ENCODE measurements at regions not wholly inside any gene's neighbourhood (a gene's known extent, or its start where the extent isn't known, plus 50 kb on each side); places are given as distances from the start of the nearest gene placed in this dataset.
A peak's percentile ranks its signal among the peaks of the same experiment; 100 is the strongest.

GRCh38 chr7:84913731-84914130, 273.1 kb downstream of the SEMA3D start:
- no peak overlapping the region for H3K4me3 ChIP-seq (ENCODE audit: low read depth in 2 of 2, low read length in 1 of 2)
- no peaks in the 10 kb centered on the region for H3K36me3 ChIP-seq (replicated peaks in 1 of 2; ENCODE audit: control insufficient read depth in 1 of 2, insufficient read depth in 2 of 2, low read length in 1 of 2)
- ChIA-PET CTCF (no interaction called here), POLR2A (no interaction called here)
- TF ChIP-seq RAD21 (IDR thresholded peaks at IDR 0.05; ENCODE audit: low read length) (no peak), FOSL2 (IDR thresholded peaks at IDR 0.05; ENCODE audit: borderline replicate concordance, low read depth) (peak; percentile 23; the same call in 1 of the 2 replicates), SIN3A (IDR thresholded peaks at IDR 0.05; ENCODE audit: borderline replicate concordance, low read depth, low read length) (no peak), MXI1 (IDR thresholded peaks at IDR 0.05; ENCODE audit: low read depth, low read length) (no peak), CHD2 (IDR thresholded peaks at IDR 0.05; ENCODE audit: low read length, partially characterized antibody) (no peak), GABPA (IDR thresholded peaks at IDR 0.05; ENCODE audit: low read depth) (no peak), YY1 (IDR thresholded peaks at IDR 0.05; ENCODE audit: low read depth) (no peak)
- H3K9me3 ChIP-seq: no peaks in the 10 kb centered on the region
- H3K79me2 ChIP-seq (ENCODE audit: insufficient read depth): no peaks in the 10 kb centered on the region
- H3K27me3 ChIP-seq (ENCODE audit: insufficient read depth): no peaks in the 10 kb centered on the region
- no peaks in the 10 kb centered on the region for H4K20me1 ChIP-seq (ENCODE audit: insufficient read depth)
- H3F3A ChIP-seq (replicated peaks; ENCODE audit: insufficient read depth): no peaks in the 10 kb centered on the region
- H2AFZ ChIP-seq (ENCODE audit: low read depth): peak overlapping the region; percentile 76
- DNase-seq: no peak
- H3K4me1 ChIP-seq (ENCODE audit: control insufficient read depth in 1 of 2, insufficient read depth in 2 of 2, low read depth in 1 of 2, low read length in 1 of 2): no peaks in the 10 kb centered on the region; a peak in 1 of 4 replicates
- H3K27ac ChIP-seq (ENCODE audit: low read depth in 2 of 2, low read length in 1 of 2): no peak overlapping the region
- no peak overlapping the region for H3K9ac ChIP-seq
- H3K9me2 ChIP-seq: no peaks in the 10 kb centered on the region
- peak overlapping the region; percentile 32; the same call in 1 of the 2 replicates for H3K4me2 ChIP-seq

- Histone ChIP-seq H3K79me2 (ENCODE audit: insufficient read depth) (no peaks in the 10 kb centered on the region), H3K27me3 (ENCODE audit: insufficient read depth) (no peaks in the 10 kb centered on the region), H3K4me1 (ENCODE audit: control insufficient read depth in 1 of 2, insufficient read depth in 2 of 2, low read depth in 1 of 2, low read length in 1 of 2) (no peaks in the 10 kb centered on the region; a peak in 1 of 4 replicates), H3K9ac (no peak overlapping the region), H3F3A (replicated peaks; ENCODE audit: insufficient read depth) (no peaks in the 10 kb centered on the region), H3K27ac (ENCODE audit: low read depth in 2 of 2, low read length in 1 of 2) (no peak overlapping the region), H3K4me3 (ENCODE audit: low read depth in 2 of 2, low read length in 1 of 2) (no peak overlapping the region), H3K9me3 (no peaks in the 10 kb centered on the region), H3K9me2 (no peaks in the 10 kb centered on the region), H2AFZ (ENCODE audit: low read depth) (peak overlapping the region; percentile 76), H4K20me1 (ENCODE audit: insufficient read depth) (no peaks in the 10 kb centered on the region), H3K4me2 (peak overlapping the region; percentile 32; the same call in 1 of the 2 replicates), H3K36me3 (replicated peaks in 1 of 2; ENCODE audit: control insufficient read depth in 1 of 2, insufficient read depth in 2 of 2, low read length in 1 of 2) (no peaks in the 10 kb centered on the region)
- CTCF ChIA-PET: no interaction called here
- POLR2A ChIA-PET: no interaction called here
- TF ChIP-seq, protein P1, sequence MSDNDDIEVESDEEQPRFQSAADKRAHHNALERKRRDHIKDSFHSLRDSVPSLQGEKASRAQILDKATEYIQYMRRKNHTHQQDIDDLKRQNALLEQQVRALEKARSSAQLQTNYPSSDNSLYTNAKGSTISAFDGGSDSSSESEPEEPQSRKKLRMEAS (IDR thresholded peaks at IDR 0.05; ENCODE audit: low read depth): no peak
- TF ChIP-seq YY1 (IDR thresholded peaks at IDR 0.05; ENCODE audit: low read depth) (0 out of 2 replicates have a peak, but pooled peaks have one; percentile 18), EZH2phosphoT487 (IDR thresholded peaks at IDR 0.05; ENCODE audit: borderline replicate concordance, low read depth) (no peak), FOSL2 (IDR thresholded peaks at IDR 0.05; ENCODE audit: borderline replicate concordance, low read depth) (no peak)
- no peak for DNase-seq
- WGBS (ENCODE audit: low lambda C conversion rate): 81% methylated on average over 5 of the region's 5 CpGs
Measured at GRCh38 chr7:84912993-84913635, 273.7 kb downstream of the SEMA3D start.

GRCh38 chr7:84912537-84912936, 274.3 kb downstream of the SEMA3D start:
- ChIA-PET CTCF (no interaction called here), POLR2A (no interaction called here)
- Histone ChIP-seq H4K20me1 (ENCODE audit: insufficient read depth) (no peaks in the 10 kb centered on the region), H3K36me3 (replicated peaks in 1 of 2; ENCODE audit: control insufficient read depth in 1 of 2, insufficient read depth in 2 of 2, low read length in 1 of 2) (no peaks in the 10 kb centered on the region), H3K9ac (no peak overlapping the region), H3K4me2 (no peak overlapping the region), H3K4me3 (ENCODE audit: low read depth in 2 of 2, low read length in 1 of 2) (no peak overlapping the region), H3K4me1 (ENCODE audit: control insufficient read depth in 1 of 2, insufficient read depth in 2 of 2, low read depth in 1 of 2, low read length in 1 of 2) (no peaks in the 10 kb centered on the region; a peak in 1 of 4 replicates), H2AFZ (ENCODE audit: low read depth) (0 out of 2 replicates have a peak overlapping the region, but pooled peaks have one; percentile 76), H3K27me3 (ENCODE audit: insufficient read depth) (no peaks in the 10 kb centered on the region), H3K9me2 (no peaks in the 10 kb centered on the region), H3K27ac (ENCODE audit: low read depth in 2 of 2, low read length in 1 of 2) (no peak overlapping the region), H3K79me2 (ENCODE audit: insufficient read depth) (no peaks in the 10 kb centered on the region), H3K9me3 (no peaks in the 10 kb centered on the region), H3F3A (replicated peaks; ENCODE audit: insufficient read depth) (no peaks in the 10 kb centered on the region)
- WGBS (ENCODE audit: low lambda C conversion rate): 92% methylated on average over 2 of the region's 2 CpGs
- no peak for DNase-seq
- TF ChIP-seq, protein P2, sequence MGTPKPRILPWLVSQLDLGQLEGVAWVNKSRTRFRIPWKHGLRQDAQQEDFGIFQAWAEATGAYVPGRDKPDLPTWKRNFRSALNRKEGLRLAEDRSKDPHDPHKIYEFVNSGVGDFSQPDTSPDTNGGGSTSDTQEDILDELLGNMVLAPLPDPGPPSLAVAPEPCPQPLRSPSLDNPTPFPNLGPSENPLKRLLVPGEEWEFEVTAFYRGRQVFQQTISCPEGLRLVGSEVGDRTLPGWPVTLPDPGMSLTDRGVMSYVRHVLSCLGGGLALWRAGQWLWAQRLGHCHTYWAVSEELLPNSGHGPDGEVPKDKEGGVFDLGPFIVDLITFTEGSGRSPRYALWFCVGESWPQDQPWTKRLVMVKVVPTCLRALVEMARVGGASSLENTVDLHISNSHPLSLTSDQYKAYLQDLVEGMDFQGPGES (IDR thresholded peaks at IDR 0.05; ENCODE audit: low read depth, low read length): no peak
- TF ChIP-seq, protein P3, sequence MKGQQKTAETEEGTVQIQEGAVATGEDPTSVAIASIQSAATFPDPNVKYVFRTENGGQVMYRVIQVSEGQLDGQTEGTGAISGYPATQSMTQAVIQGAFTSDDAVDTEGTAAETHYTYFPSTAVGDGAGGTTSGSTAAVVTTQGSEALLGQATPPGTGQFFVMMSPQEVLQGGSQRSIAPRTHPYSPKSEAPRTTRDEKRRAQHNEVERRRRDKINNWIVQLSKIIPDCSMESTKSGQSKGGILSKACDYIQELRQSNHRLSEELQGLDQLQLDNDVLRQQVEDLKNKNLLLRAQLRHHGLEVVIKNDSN (IDR thresholded peaks at IDR 0.05; ENCODE audit: borderline replicate concordance, low read depth): no peak
- no peak for TF ChIP-seq SMC3 (IDR thresholded peaks at IDR 0.05; ENCODE audit: low read depth, low read length)
- no peak for TF ChIP-seq CHD2 (IDR thresholded peaks at IDR 0.05; ENCODE audit: low read length, partially characterized antibody)
- TF ChIP-seq EP300 (IDR thresholded peaks at IDR 0.05; ENCODE audit: borderline replicate concordance in 1 of 2, low read depth in 1 of 2, low read length in 1 of 2): no peak
- no peak for TF ChIP-seq TCF12 (IDR thresholded peaks at IDR 0.05)
- TF ChIP-seq YY1 (IDR thresholded peaks at IDR 0.05; ENCODE audit: low read depth): no peak
- TF ChIP-seq EZH2phosphoT487 (IDR thresholded peaks at IDR 0.05; ENCODE audit: borderline replicate concordance, low read depth): no peak
- TF ChIP-seq JUND (IDR thresholded peaks at IDR 0.05): no peak
- no peak for TF ChIP-seq RXRA (IDR thresholded peaks at IDR 0.05; ENCODE audit: borderline replicate concordance, low read depth)
- no peak for TF ChIP-seq RFX5 (IDR thresholded peaks at IDR 0.05; ENCODE audit: low read length)
- TF ChIP-seq, protein P4, sequence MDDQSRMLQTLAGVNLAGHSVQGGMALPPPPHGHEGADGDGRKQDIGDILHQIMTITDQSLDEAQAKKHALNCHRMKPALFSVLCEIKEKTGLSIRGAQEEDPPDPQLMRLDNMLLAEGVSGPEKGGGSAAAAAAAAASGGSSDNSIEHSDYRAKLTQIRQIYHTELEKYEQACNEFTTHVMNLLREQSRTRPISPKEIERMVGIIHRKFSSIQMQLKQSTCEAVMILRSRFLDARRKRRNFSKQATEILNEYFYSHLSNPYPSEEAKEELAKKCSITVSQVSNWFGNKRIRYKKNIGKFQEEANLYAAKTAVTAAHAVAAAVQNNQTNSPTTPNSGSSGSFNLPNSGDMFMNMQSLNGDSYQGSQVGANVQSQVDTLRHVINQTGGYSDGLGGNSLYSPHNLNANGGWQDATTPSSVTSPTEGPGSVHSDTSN (IDR thresholded peaks at IDR 0.05): no peak
- TF ChIP-seq, protein P1 (IDR thresholded peaks at IDR 0.05; ENCODE audit: low read depth): no peak
- TF ChIP-seq FOXM1 (IDR thresholded peaks at IDR 0.05; ENCODE audit: low read depth): no peak
- TF ChIP-seq SIN3A (IDR thresholded peaks at IDR 0.05; ENCODE audit: borderline replicate concordance, low read depth, low read length): no peak
